Karpas-422 (cell line): ENCODE measurements at regions not wholly inside any gene's neighbourhood (a gene's known extent, or its start where the extent isn't known, plus 50 kb on each side); places are given as distances from the start of the nearest gene placed in this dataset.

Experiments
- DNase-seq: peaks from one replicate; pipeline ENCODE4 v3.0.0-alpha.2; 2015
- H2AFZ ChIP-seq: fragments of 200-600 bp; sonication (generic); 2 replicates; pipeline ENCODE4 v1.6.1; 2014; ENCODE audit warnings: antibody characterized with exemption, low read length, mixed read lengths
- H3K27ac ChIP-seq: fragments of 200-600 bp; sonication (generic); 2 replicates; pipeline ENCODE4 v1.5.1; 2014; ENCODE audit warnings: mild to moderate bottlenecking, low read length, moderate library complexity
- H3K27me3 ChIP-seq: fragments of 200-600 bp; sonication (generic); 2 replicates; pipeline ENCODE4 v1.6.1; 2014; ENCODE audit warnings: low read length, mixed read lengths
- H3K36me3 ChIP-seq: fragments of 200-600 bp; sonication (generic); 2 replicates; pipeline ENCODE4 v1.6.1; 2014; ENCODE audit warnings: low read length, mixed read lengths; ENCODE audit not compliant: insufficient read depth
- H3K4me1 ChIP-seq: fragments of 200-600 bp; sonication (generic); 2 replicates; pipeline ENCODE4 v1.6.1; 2014; ENCODE audit warnings: mild to moderate bottlenecking, low read length, mixed read lengths
- H3K4me2 ChIP-seq: fragments of 200-600 bp; sonication (generic); 2 replicates; pipeline ENCODE4 v1.6.1; 2014; ENCODE audit warnings: low read length, low read depth, mild to moderate bottlenecking; ENCODE audit not compliant: poor library complexity, severe bottlenecking
- H3K4me3 ChIP-seq: fragments of 200-600 bp; sonication (generic); 2 replicates; pipeline ENCODE4 v1.5.1; 2014; ENCODE audit warnings: mild to moderate bottlenecking, antibody characterized with exemption, low read length, mixed read lengths
- H3K79me2 ChIP-seq: fragments of 200-600 bp; sonication (generic); 2 replicates; pipeline ENCODE4 v1.6.1; 2014; ENCODE audit warnings: mild to moderate bottlenecking, low read length, mixed read lengths
- H3K9ac ChIP-seq: fragments of 200-600 bp; sonication (generic); 2 replicates; pipeline ENCODE4 v1.6.0; 2014; ENCODE audit warnings: low read length
- H3K9me2 ChIP-seq: fragments of 200-600 bp; sonication (generic), shearing (Covaris generic); replicated peaks from 2 replicates; pipeline ENCODE4 v1.6.0; 2014; ENCODE audit warnings: mild to moderate bottlenecking, low read length, moderate library complexity; ENCODE audit not compliant: insufficient read depth
- H3K9me3 ChIP-seq: fragments of 300-700, 200-600 bp; sonication (generic); 2 replicates; pipeline ENCODE4 v1.6.1; 2014; ENCODE audit warnings: low read length, mixed read lengths
- H4K20me1 ChIP-seq: fragments of 200-600 bp; sonication (generic); 2 replicates; pipeline ENCODE4 v1.6.1; 2014; ENCODE audit warnings: mild to moderate bottlenecking, antibody characterized with exemption, low read length, low read depth; ENCODE audit not compliant: insufficient read depth

GRCh38 chr6:168884050-168884645, 369.5 kb downstream of the THBS2 start:
- no peak overlapping the region for H3K4me3 ChIP-seq
- H3K9me3 ChIP-seq, result no peaks in the 10 kb centered on the region
- no peak overlapping the region for H3K9ac ChIP-seq
- H2AFZ ChIP-seq, result no peak overlapping the region
- no peaks in the 10 kb centered on the region for H4K20me1 ChIP-seq
- H3K9me2 ChIP-seq, result no peaks in the 10 kb centered on the region
- DNase-seq, result no peak
- H3K36me3 ChIP-seq, result no peaks in the 10 kb centered on the region
- no peak overlapping the region for H3K4me2 ChIP-seq
- no peaks in the 10 kb centered on the region for H3K4me1 ChIP-seq
- no peaks in the 10 kb centered on the region for H3K27me3 ChIP-seq
- H3K27ac ChIP-seq, result no peak overlapping the region
- no peaks in the 10 kb centered on the region for H3K79me2 ChIP-seq

GRCh38 chr6:168883410-168884049, 370.1 kb downstream of the THBS2 start:
- H3K4me3 ChIP-seq, result no peak overlapping the region
- no peaks in the 10 kb centered on the region for H4K20me1 ChIP-seq
- H2AFZ ChIP-seq, result no peak overlapping the region
- H3K4me2 ChIP-seq, result no peak overlapping the region
- H3K9me3 ChIP-seq, result no peaks in the 10 kb centered on the region
- no peaks in the 10 kb centered on the region for H3K79me2 ChIP-seq
- no peaks in the 10 kb centered on the region for H3K9me2 ChIP-seq
- H3K36me3 ChIP-seq, result no peaks in the 10 kb centered on the region
- no peak for DNase-seq
- no peaks in the 10 kb centered on the region for H3K27me3 ChIP-seq
- no peak overlapping the region for H3K9ac ChIP-seq
- H3K27ac ChIP-seq, result no peak overlapping the region
- H3K4me1 ChIP-seq, result no peaks in the 10 kb centered on the region

GRCh38 chr6:168880271-168880670, 373.4 kb downstream of the THBS2 start:
- Histone ChIP-seq H3K4me2 (no peak overlapping the region), H3K27me3 (no peaks in the 10 kb centered on the region), H3K9me3 (no peaks in the 10 kb centered on the region), H3K4me3 (no peak overlapping the region), H2AFZ (no peak overlapping the region), H3K27ac (no peak overlapping the region), H3K9ac (no peak overlapping the region), H4K20me1 (no peaks in the 10 kb centered on the region), H3K79me2 (no peaks in the 10 kb centered on the region), H3K4me1 (no peaks in the 10 kb centered on the region), H3K9me2 (no peaks in the 10 kb centered on the region), H3K36me3 (no peaks in the 10 kb centered on the region)
- no peak for DNase-seq

DNA sequence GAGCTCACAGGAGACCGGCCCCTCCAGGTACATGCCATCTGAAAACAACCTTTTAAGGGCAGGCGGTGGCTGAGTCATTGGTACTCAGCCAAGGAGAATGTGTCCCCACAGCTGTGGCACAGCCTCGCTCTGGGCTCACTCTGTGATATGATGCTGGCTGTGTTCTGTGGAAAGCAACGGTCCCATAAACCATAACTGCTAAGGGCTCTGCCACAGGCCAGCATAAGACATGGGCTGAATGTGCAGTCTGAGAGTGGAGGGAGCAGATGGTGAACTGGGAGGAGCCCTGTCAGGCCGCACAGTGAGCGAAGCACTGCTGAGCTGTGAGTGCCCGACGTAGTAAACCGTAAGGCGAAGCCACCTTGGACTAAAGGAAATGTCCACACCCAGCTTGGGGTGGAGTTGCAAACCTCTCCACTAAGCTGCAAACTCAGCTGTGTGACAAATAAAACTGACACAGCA, 375.8 kb downstream of the THBS2 start:
- no peaks in the 10 kb centered on the region for H3K27me3 ChIP-seq
- H3K36me3 ChIP-seq, result no peaks in the 10 kb centered on the region
- H3K79me2 ChIP-seq, result no peaks in the 10 kb centered on the region
- H4K20me1 ChIP-seq, result no peaks in the 10 kb centered on the region
- no peak overlapping the region for H3K4me2 ChIP-seq
- no peak for DNase-seq
- H2AFZ ChIP-seq, result no peak overlapping the region
- no peaks in the 10 kb centered on the region for H3K4me1 ChIP-seq
- H3K4me3 ChIP-seq, result no peak overlapping the region
- no peak overlapping the region for H3K27ac ChIP-seq
- H3K9ac ChIP-seq, result no peak overlapping the region
- H3K9me2 ChIP-seq, result no peaks in the 10 kb centered on the region
- no peaks in the 10 kb centered on the region for H3K9me3 ChIP-seq

DNA sequence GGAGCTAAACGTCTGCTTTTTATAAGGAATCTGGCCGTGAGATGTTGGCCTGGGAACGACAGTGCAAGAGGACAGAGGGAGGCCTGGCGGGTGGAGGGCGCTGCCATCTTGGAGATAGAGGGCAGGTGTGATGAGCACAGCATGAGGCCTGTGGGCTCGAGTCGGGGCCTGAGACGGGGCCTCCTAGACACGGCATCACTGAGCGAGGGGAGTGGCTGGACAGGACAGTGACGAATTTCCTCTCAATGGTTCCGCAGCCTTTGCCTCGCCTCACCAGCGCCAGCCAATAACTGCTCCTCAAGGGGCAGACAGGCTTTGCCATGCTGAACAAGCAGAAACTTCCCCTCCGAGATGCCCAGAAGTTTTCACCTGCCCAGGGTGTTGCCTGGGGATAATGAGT, 376.7 kb downstream of the THBS2 start:
- Histone ChIP-seq H3K79me2 (no peaks in the 10 kb centered on the region), H3K36me3 (no peaks in the 10 kb centered on the region), H3K9ac (no peak overlapping the region), H3K4me3 (no peak overlapping the region), H3K9me3 (no peaks in the 10 kb centered on the region), H3K27me3 (no peaks in the 10 kb centered on the region), H3K4me2 (no peak overlapping the region), H3K9me2 (no peaks in the 10 kb centered on the region), H4K20me1 (no peaks in the 10 kb centered on the region), H3K4me1 (no peaks in the 10 kb centered on the region), H2AFZ (no peak overlapping the region), H3K27ac (no peak overlapping the region)
- DNase-seq, result no peak

- Histone ChIP-seq H3K4me1 (no peaks in the 10 kb centered on the region), H3K27me3 (no peaks in the 10 kb centered on the region), H3K4me3 (no peak overlapping the region), H2AFZ (no peak overlapping the region), H3K9ac (no peak overlapping the region), H3K4me2 (no peak overlapping the region), H3K27ac (no peak overlapping the region), H4K20me1 (no peaks in the 10 kb centered on the region), H3K9me2 (no peaks in the 10 kb centered on the region), H3K79me2 (no peaks in the 10 kb centered on the region), H3K9me3 (no peaks in the 10 kb centered on the region), H3K36me3 (no peaks in the 10 kb centered on the region)
- no peak for DNase-seq
These were observed 377.7 kb downstream of the THBS2 start for GRCh38 chr6:168875811-168876576.

DNA sequence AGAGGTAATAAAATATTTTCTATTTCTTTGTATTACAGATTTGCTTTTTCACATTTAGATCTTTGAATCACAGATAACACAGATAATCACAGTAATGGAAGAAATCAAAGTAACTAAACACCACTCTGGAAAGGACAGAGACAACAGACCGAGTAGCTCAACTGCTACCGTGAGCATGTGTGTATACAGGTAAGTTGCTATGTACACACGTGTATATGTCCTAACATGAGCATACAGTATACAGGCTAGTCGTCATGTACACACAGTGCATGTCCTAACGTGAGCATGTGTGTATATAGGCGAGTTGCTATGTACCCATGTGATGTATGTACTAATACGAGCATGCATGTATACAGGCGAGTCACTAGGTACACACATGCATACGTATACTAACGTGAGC, 379.0 kb downstream of the THBS2 start:
- H3K27me3 ChIP-seq, result no peaks in the 10 kb centered on the region
- H3K4me1 ChIP-seq, result no peaks in the 10 kb centered on the region
- H2AFZ ChIP-seq, result no peak overlapping the region
- no peaks in the 10 kb centered on the region for H3K9me3 ChIP-seq
- H3K9me2 ChIP-seq, result no peaks in the 10 kb centered on the region
- no peak for DNase-seq
- no peaks in the 10 kb centered on the region for H4K20me1 ChIP-seq
- H3K79me2 ChIP-seq, result no peaks in the 10 kb centered on the region
- H3K9ac ChIP-seq, result no peak overlapping the region
- no peak overlapping the region for H3K4me2 ChIP-seq
- H3K36me3 ChIP-seq, result no peaks in the 10 kb centered on the region
- no peak overlapping the region for H3K4me3 ChIP-seq
- no peak overlapping the region for H3K27ac ChIP-seq

DNA sequence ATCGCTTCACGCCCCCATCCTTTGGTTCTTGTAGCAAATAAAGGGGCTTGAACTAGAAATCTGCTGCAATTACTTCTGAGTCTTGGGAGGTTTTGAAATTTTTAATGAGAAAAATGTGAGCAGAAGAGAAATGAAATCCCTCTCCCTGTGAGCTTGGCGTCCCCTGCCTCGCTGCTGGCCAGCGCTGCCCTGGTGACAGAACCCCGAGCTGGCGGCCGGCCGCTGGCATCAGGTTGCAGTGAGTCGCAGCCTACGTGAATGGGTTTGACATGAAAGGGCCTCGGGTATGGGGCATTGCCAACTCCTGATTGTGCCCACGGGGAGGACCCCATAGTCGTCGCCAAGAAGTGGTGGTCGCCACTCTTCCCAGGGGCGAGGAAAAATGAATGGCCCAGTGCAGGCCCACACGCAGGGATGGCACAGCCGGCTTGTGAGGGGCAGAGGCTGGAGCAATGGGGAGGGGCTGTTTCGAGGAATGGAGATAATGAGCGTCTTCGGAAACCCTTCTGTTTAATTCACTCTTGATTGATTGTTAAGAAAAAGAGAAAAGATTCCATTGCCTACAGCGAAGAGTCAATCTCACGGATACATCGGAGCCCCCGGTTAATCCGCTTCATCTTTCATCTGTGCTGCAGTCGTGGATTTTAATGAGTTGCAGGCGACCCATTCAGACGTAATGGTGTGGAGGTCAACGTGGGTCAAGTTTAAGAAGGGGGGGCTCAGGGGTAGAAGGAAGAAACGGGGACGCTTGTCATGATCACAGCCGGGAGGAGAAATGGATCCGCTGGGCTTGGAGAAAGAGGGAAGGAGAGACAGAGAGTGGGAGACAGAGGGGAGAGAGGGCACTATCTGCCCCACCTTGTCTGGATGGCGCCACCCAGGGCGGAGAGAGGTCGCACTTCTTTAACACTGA, 380.1 kb downstream of the THBS2 start:
- no peak overlapping the region for H3K4me2 ChIP-seq
- H3K36me3 ChIP-seq, result no peaks in the 10 kb centered on the region
- H3K9me3 ChIP-seq, result no peaks in the 10 kb centered on the region
- no peak overlapping the region for H2AFZ ChIP-seq
- no peaks in the 10 kb centered on the region for H4K20me1 ChIP-seq
- no peaks in the 10 kb centered on the region for H3K9me2 ChIP-seq
- no peak overlapping the region for H3K4me3 ChIP-seq
- H3K79me2 ChIP-seq, result no peaks in the 10 kb centered on the region
- no peaks in the 10 kb centered on the region for H3K27me3 ChIP-seq
- no peak overlapping the region for H3K27ac ChIP-seq
- H3K9ac ChIP-seq, result no peak overlapping the region
- no peak for DNase-seq
- no peaks in the 10 kb centered on the region for H3K4me1 ChIP-seq
